Stimulated activated naive CD8-positive, alpha-beta T cell treated with anti-CD3 and anti-CD28 coated beads, Interleukin-15, Interleukin-2, amounts not matched to agents 100 U/mL and 50 U/mL, for 24 hours (primary cell): ENCODE measurements at regions not wholly inside any gene's neighbourhood (a gene's known extent, or its start where the extent isn't known, plus 50 kb on each side); places are given as distances from the start of the nearest gene placed in this dataset.
"Not testable (repeated sequence)": the region's sequence is repeated elsewhere in the genome, so short reads cannot be mapped to it uniquely, and the experiment has no call there.

Experiments used
- ATAC-seq: fragments of 150-1000 bp; cut with Tn5 transposase; one replicate; pipeline ENCODE4 v1.10.0; 2021
- DNase-seq: peaks from one replicate; pipeline ENCODE4 v3.0.0; 2021

GRCh38 chr10:109809954-109810353, 113.4 kb downstream of the XPNPEP1 start:
- not testable (repeated sequence) for DNase-seq, ATAC-seq

GRCh38 chr10:109801191-109801590, 122.1 kb downstream of the XPNPEP1 start:
- not testable (repeated sequence) for DNase-seq, ATAC-seq

- ATAC-seq = no peak
- DNase-seq = no peak
These were observed 132.7 kb downstream of the XPNPEP1 start for GRCh38 chr10:109790647-109791046.

GRCh38 chr10:109784236-109784635, 139.1 kb downstream of the XPNPEP1 start:
- ATAC-seq = no peak
- no peak for DNase-seq

- DNase-seq (no peak), ATAC-seq (no peak)
These were observed 140.0 kb downstream of the XPNPEP1 start for GRCh38 chr10:109783286-109783685.

- no peak for DNase-seq
- no peak for ATAC-seq
These were observed 142.3 kb downstream of the XPNPEP1 start for GRCh38 chr10:109780997-109781396.

GRCh38 chr10:109778993-109779392, 144.3 kb downstream of the XPNPEP1 start:
- ATAC-seq (no peak), DNase-seq (no peak)

GRCh38 chr10:109774121-109774440, 149.2 kb downstream of the XPNPEP1 start:
- DNase-seq (no peak), ATAC-seq (no peak)

GRCh38 chr10:109773288-109774120, 149.8 kb downstream of the XPNPEP1 start:
- ATAC-seq (no peak), DNase-seq (no peak)

GRCh38 chr10:109770663-109771062, 152.6 kb downstream of the XPNPEP1 start:
- no peak for DNase-seq
- ATAC-seq = no peak

GRCh38 chr10:109769966-109770365, 153.3 kb downstream of the XPNPEP1 start:
- no peak for DNase-seq
- ATAC-seq = no peak

GRCh38 chr10:109765838-109766237, 157.5 kb downstream of the XPNPEP1 start:
- no peak for ATAC-seq
- DNase-seq = no peak

GRCh38 chr10:109762555-109762954, 160.8 kb downstream of the XPNPEP1 start:
- ATAC-seq (no peak), DNase-seq (no peak)

- not testable (repeated sequence) for ATAC-seq, DNase-seq
These were observed 165.6 kb downstream of the XPNPEP1 start for GRCh38 chr10:109757670-109758069.

- DNase-seq = no peak
- no peak for ATAC-seq
These were observed 176.4 kb downstream of the XPNPEP1 start for GRCh38 chr10:109746861-109747260.

- no peak for DNase-seq
- no peak for ATAC-seq
These were observed 179.3 kb downstream of the XPNPEP1 start for GRCh38 chr10:109744020-109744419.

- DNase-seq (no peak), ATAC-seq (no peak)
These were observed 179.7 kb downstream of the XPNPEP1 start for GRCh38 chr10:109743574-109743973.

- ATAC-seq (no peak), DNase-seq (no peak)
These were observed 180.2 kb downstream of the XPNPEP1 start for GRCh38 chr10:109743146-109743545.

- DNase-seq (no peak), ATAC-seq (no peak)
These were observed 181.6 kb downstream of the XPNPEP1 start for GRCh38 chr10:109741712-109742111.

- no peak for DNase-seq
These were observed 182.9 kb downstream of the XPNPEP1 start for GRCh38 chr10:109740436-109740835.

GRCh38 chr10:109737626-109738025, 185.7 kb downstream of the XPNPEP1 start:
- ATAC-seq (no peak), DNase-seq (no peak)

More at GRCh38 chr10:109740436-109740835, 182.9 kb downstream of the XPNPEP1 start:
- no peak for ATAC-seq

- no peak for ATAC-seq
- no peak for DNase-seq
These were observed 186.3 kb downstream of the XPNPEP1 start for GRCh38 chr10:109737009-109737408.

GRCh38 chr10:109735776-109736175, 187.5 kb downstream of the XPNPEP1 start:
- ATAC-seq = no peak

More at GRCh38 chr10:109735776-109736175, 187.5 kb downstream of the XPNPEP1 start:
- no peak for DNase-seq
